Endothelial cell of umbilical vein (primary cell): ENCODE measurements at regions not wholly inside any gene's neighbourhood (a gene's known extent, or its start where the extent isn't known, plus 50 kb on each side); places are given as distances from the start of the nearest gene placed in this dataset.

Experiments
- BruUV-seq: library from RNA; stranded (reverse); fragments of 400-500 nt; replicated peaks from 2 replicates; lab custom pipeline; 2021; lab: Mats Ljungman, UMichigan
- CTCF ChIA-PET: fragments of 300-600, 350-600 bp; sonication (Branson Sonifier 250); formaldehyde crosslinking; loops from one replicate; lab custom pipeline; 2021; ENCODE audit warnings: antibody characterized with exemption, inconsistent platforms; lab: Charles Lee
- POLR2A ChIA-PET: fragments of 300-600, 350-600 bp; sonication (Branson Sonifier 250); formaldehyde crosslinking; loops from one replicate; lab custom pipeline; 2021; ENCODE audit warnings: antibody characterized with exemption, inconsistent platforms; lab: Charles Lee
- DNase-seq: peaks from one replicate; pipeline ENCODE4 v3.0.0-alpha.2; 2011; ENCODE audit warnings: low read depth, low spot score
- FAIRE-seq: peaks from 2 replicates; lab custom pipeline; 2011; peaks lifted over from hg19 to GRCh38; lab: Jason Lieb, UNC
- H2AFZ ChIP-seq: 2 replicates; pipeline ENCODE4 v1.6.0; 2012; ENCODE audit warnings: low read depth, low read length, control low read depth, inconsistent platforms
- H3K27ac ChIP-seq: 2 replicates; pipeline ENCODE4 v1.5.1; 2011; ENCODE audit warnings: low read depth, mild to moderate bottlenecking, control low read depth, low read length, moderate library complexity; ENCODE audit not compliant: insufficient read depth
- H3K27me3 ChIP-seq, 2 experiments: 2 replicates each; pipeline versions ENCODE4 v1.6.0 to v1.6.1; 2011; ENCODE audit warnings: low read length in 2 of 2, mixed read lengths in 1 of 2; ENCODE audit not compliant: control insufficient read depth in 2 of 2, insufficient read depth in 2 of 2
- H3K36me3 ChIP-seq, 2 experiments: 2 replicates in 1 of 2; 3 replicates in 1 of 2; pipeline ENCODE4 v1.5.1; 2011; ENCODE audit warnings: low read length in 2 of 2, mild to moderate bottlenecking in 1 of 2, moderate library complexity in 1 of 2; ENCODE audit not compliant: control insufficient read depth in 2 of 2, insufficient read depth in 2 of 2; ENCODE audit errors: extremely low read depth in 1 of 2
- H3K4me1 ChIP-seq: 3 replicates; pipeline ENCODE4 v1.5.1; 2011; ENCODE audit warnings: mild to moderate bottlenecking, low read length; ENCODE audit not compliant: control insufficient read depth, insufficient read depth; ENCODE audit errors: extremely low read depth
- H3K4me2 ChIP-seq: 2 replicates; pipeline ENCODE4 v1.6.1; 2011; ENCODE audit warnings: low read length, control low read depth, mixed read lengths; ENCODE audit not compliant: insufficient read depth
- H3K4me3 ChIP-seq, 3 experiments: fragments of 200-600 bp in 1 of 3; sonication (generic), shearing (Covaris generic) in 1 of 3; replicated peaks in 1 of 3; 2 replicates each; pipeline ENCODE4 v1.5.1; 2011 to 2016; ENCODE audit warnings: control low read depth in 3 of 3, low read length in 3 of 3, mild to moderate bottlenecking in 2 of 3, inconsistent platforms in 1 of 3, low read depth in 1 of 3, moderate library complexity in 1 of 3; ENCODE audit not compliant: insufficient read depth in 1 of 3
- H3K79me2 ChIP-seq: 2 replicates; pipeline ENCODE4 v1.6.0; 2012; ENCODE audit warnings: low read length, inconsistent platforms; ENCODE audit not compliant: control insufficient read depth, insufficient read depth
- H3K9ac ChIP-seq: replicated peaks from 2 replicates; pipeline ENCODE3; 2011; ENCODE audit warnings: low read length, control low read depth; ENCODE audit not compliant: insufficient read depth; ENCODE audit errors: extremely low read depth
- H3K9me1 ChIP-seq: replicated peaks from 3 replicates; pipeline ENCODE4 v1.6.0; 2011; ENCODE audit warnings: mild to moderate bottlenecking, low read length; ENCODE audit not compliant: control insufficient read depth, insufficient read depth; ENCODE audit errors: extremely low read depth
- H3K9me3 ChIP-seq: replicated peaks from 2 replicates; pipeline ENCODE4 v1.5.1; 2012; ENCODE audit warnings: low read length, inconsistent platforms; ENCODE audit not compliant: control insufficient read depth, insufficient read depth
- H4K20me1 ChIP-seq: replicated peaks from 2 replicates; pipeline ENCODE3; 2011; ENCODE audit warnings: mild to moderate bottlenecking, low read length; ENCODE audit not compliant: control insufficient read depth, insufficient read depth; ENCODE audit errors: extremely low read depth
- CTCF ChIP-seq, 2 donors: IDR thresholded peaks; 1 replicate in 1 of 2; 2 replicates in 1 of 2; pipeline ENCODE4 v1.5.1; 2011; ENCODE audit warnings: low read length in 2 of 2, mild to moderate bottlenecking in 2 of 2, moderate library complexity in 2 of 2, control low read depth in 1 of 2, inconsistent platforms in 1 of 2, low read depth in 1 of 2; ENCODE audit not compliant: insufficient read depth in 1 of 2; ENCODE audit errors: extremely low read depth in 1 of 2
- EZH2 ChIP-seq: IDR thresholded peaks from 2 replicates; pipeline ENCODE4 v1.6.1; 2012; ENCODE audit warnings: borderline replicate concordance, low read depth, mild to moderate bottlenecking, moderate library complexity, low read length, inconsistent platforms; ENCODE audit not compliant: severe bottlenecking
- FOS ChIP-seq: IDR thresholded peaks from 2 replicates; pipeline ENCODE4 v1.6.1; 2011; ENCODE audit warnings: mild to moderate bottlenecking, low read length, moderate library complexity, borderline replicate concordance; ENCODE audit not compliant: insufficient read depth
- GATA2 ChIP-seq: IDR thresholded peaks from 2 replicates; pipeline ENCODE4 v1.7.0; 2011; ENCODE audit warnings: low read depth, mild to moderate bottlenecking, moderate library complexity, mixed read lengths, low read length; ENCODE audit not compliant: insufficient read length, insufficient read depth
- JUN ChIP-seq: IDR thresholded peaks from 2 replicates; pipeline ENCODE4 v1.6.1; 2011; ENCODE audit warnings: borderline replicate concordance, low read depth; ENCODE audit not compliant: insufficient read length, insufficient read depth
- MAX ChIP-seq: IDR thresholded peaks from 2 replicates; pipeline ENCODE4 v1.6.1; 2011; ENCODE audit not compliant: insufficient read depth, insufficient read length
- MYC ChIP-seq: IDR thresholded peaks from one replicate; pipeline ENCODE4 v1.6.1; 2011; ENCODE audit warnings: mild to moderate bottlenecking, low read depth, low read length
- POLR2A ChIP-seq: IDR thresholded peaks from 2 replicates; pipeline ENCODE4 v1.6.1; 2012; ENCODE audit warnings: low read depth, mild to moderate bottlenecking, control low read depth, low read length
- POLR2AphosphoS5 ChIP-seq: IDR thresholded peaks from 2 replicates; pipeline ENCODE4 v1.6.1; 2012; ENCODE audit warnings: low read depth, mild to moderate bottlenecking, control low read depth, low read length, moderate library complexity; ENCODE audit not compliant: insufficient read depth
- dilution Hi-C: fragments of 300-500 bp; cut with MboI; formaldehyde crosslinking; loops from one replicate; pipeline ENCODE4 v1.15.0; 2019; ENCODE audit warnings: low sequenced_read_pairs; ENCODE audit not compliant: extremely low pct_ligation_motif_present
- intact Hi-C: fragments of 100-400 bp; cut with micrococcal nuclease; formaldehyde crosslinking; loops from one replicate; pipeline ENCODE4 v1.10.0; 2022

GRCh38 chr16:35735403-35736251, 2276.2 kb downstream of the TP53TG3F start:
- H3K4me2 ChIP-seq: no peak overlapping the region
- H3K79me2 ChIP-seq: no peaks in the 10 kb centered on the region
- FAIRE-seq (no peak), DNase-seq (no peak)
- dilution Hi-C loops (no loop called here), intact Hi-C loops (no loop called here)
- H3K4me1 ChIP-seq: no peaks in the 10 kb centered on the region
- ChIA-PET CTCF (no interaction called here), POLR2A (no interaction called here)
- H3K27ac ChIP-seq: no peak overlapping the region
- no peaks in the 10 kb centered on the region for H4K20me1 ChIP-seq
- no peaks in the 10 kb centered on the region for H3K9me1 ChIP-seq
- no peak overlapping the region for H2AFZ ChIP-seq
- no peaks in the 10 kb centered on the region for H3K9me3 ChIP-seq
- no peaks in the 10 kb centered on the region for H3K27me3 ChIP-seq
- TF ChIP-seq GATA2: no peak
- no peak for TF ChIP-seq EZH2
- TF ChIP-seq FOS: no peak
- no peak for TF ChIP-seq CTCF (IDR thresholded peaks at IDR 0.05; ENCODE audit: extremely low read depth in 1 of 2, insufficient read depth in 1 of 2, low read depth in 1 of 2, low read length in 2 of 2)
- TF ChIP-seq MYC: no peak
- TF ChIP-seq MAX: no peak
- no peak for TF ChIP-seq POLR2AphosphoS5
- TF ChIP-seq JUN: no peak
- no peak for TF ChIP-seq POLR2A
- H3K36me3 ChIP-seq: no peaks in the 10 kb centered on the region
- no peak overlapping the region for H3K4me3 ChIP-seq
- no TSS peak for BruUV-seq
- H3K9ac ChIP-seq: no peak overlapping the region
